AG10803 (cell line): ENCODE measurements at regions not wholly inside any gene's neighbourhood (a gene's known extent, or its start where the extent isn't known, plus 50 kb on each side); places are given as distances from the start of the nearest gene placed in this dataset.

Source experiments
- DNase-seq: peaks from one replicate; pipeline ENCODE4 v3.0.0; 2010; ENCODE audit warnings: low read depth
- H3K4me3 ChIP-seq: 2 replicates; pipeline ENCODE4 v1.5.1; 2011; ENCODE audit warnings: mild to moderate bottlenecking, low read length, control low read depth
- CTCF ChIP-seq: conservative IDR thresholded peaks from 2 replicates; pipeline ENCODE4 v1.5.1; 2011; ENCODE audit warnings: mild to moderate bottlenecking, low read length, control low read depth, inconsistent platforms

- DNase-seq: peak; percentile 87
- H3K4me3 ChIP-seq: no peak overlapping the region
- TF ChIP-seq CTCF: no peak
These were observed 79.8 kb upstream of the LRPPRC start for GRCh38 chr2:44075541-44075940.

GRCh38 chr2:44077942-44078511, 82.2 kb upstream of the LRPPRC start:
- no peak for DNase-seq
- TF ChIP-seq CTCF: no peak
- H3K4me3 ChIP-seq: no peak overlapping the region

DNA sequence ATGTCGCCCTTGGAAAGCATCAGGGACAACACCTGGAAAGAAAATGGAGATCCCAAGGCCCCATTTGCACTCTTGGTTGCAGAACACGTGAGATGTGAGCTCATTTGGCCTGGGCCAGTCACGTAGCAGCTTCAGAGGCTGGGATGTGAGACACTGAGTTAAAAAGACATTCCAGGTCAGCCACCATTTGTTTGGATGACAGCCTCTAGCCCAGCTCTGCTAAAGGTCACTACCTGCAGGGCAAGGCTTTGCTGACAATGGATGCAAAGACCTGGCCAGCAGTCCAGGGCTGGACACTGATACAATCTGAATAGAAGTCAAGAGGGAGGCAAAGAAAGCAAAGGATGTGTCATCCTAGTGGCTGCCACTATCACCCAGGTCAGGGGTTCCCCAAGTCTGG, 83.9 kb upstream of the LRPPRC start:
- TF ChIP-seq CTCF: no peak
- no peak overlapping the region for H3K4me3 ChIP-seq
- DNase-seq: no peak

GRCh38 chr2:44083054-44083453, 85.6 kb upstream of the PPM1B start:
- no peak for TF ChIP-seq CTCF
- H3K4me3 ChIP-seq: no peak overlapping the region
- DNase-seq: no peak

DNA sequence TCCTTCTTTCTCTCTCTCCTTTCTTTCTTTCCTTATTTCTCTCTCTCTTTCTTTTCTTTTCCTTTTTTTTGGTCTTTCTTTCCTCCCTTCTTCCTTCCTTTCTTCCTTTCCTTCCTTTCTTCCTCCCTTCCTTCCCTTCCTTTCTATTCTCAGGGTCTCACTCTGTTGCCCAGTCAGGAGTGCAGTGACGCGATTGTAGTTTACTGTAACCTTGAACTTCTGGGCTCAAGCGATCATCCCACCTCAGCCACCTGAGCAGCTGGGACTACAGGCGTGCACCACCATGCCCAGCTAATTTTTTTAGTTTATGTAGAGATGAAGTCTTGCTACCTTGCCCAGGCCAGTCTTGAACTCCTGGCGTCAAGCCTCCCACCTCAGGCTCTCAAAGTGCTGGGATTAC, 83.8 kb upstream of the PPM1B start:
- H3K4me3 ChIP-seq: no peak overlapping the region
- TF ChIP-seq CTCF: no peak
- no peak for DNase-seq

GRCh38 chr2:44086629-44087028, 82.0 kb upstream of the PPM1B start:
- no peak for TF ChIP-seq CTCF
- DNase-seq: no peak
- H3K4me3 ChIP-seq: peak overlapping the region; percentile 58; the same call in 1 of the 2 replicates

- DNase-seq: peak; percentile 60
- TF ChIP-seq CTCF: peak; percentile 84
- H3K4me3 ChIP-seq: peak overlapping the region; percentile 58
These were observed 81.5 kb upstream of the PPM1B start for GRCh38 chr2:44087036-44087713.
